MM.1S (cell line): ENCODE measurements at regions not wholly inside any gene's neighbourhood (a gene's known extent, or its start where the extent isn't known, plus 50 kb on each side); places are given as distances from the start of the nearest gene placed in this dataset.

Experiments
- DNase-seq: peaks from one replicate; pipeline ENCODE4 v3.0.0-alpha.2; 2015
- H2AFZ ChIP-seq: fragments of 300-600 bp; sonication (generic); 2 replicates; pipeline ENCODE4 v1.6.0; 2016; ENCODE audit warnings: antibody characterized with exemption, low read length
- H3F3A ChIP-seq: fragments of 300-600 bp; sonication (generic); 2 replicates; pipeline ENCODE4 v1.6.1; 2016; ENCODE audit warnings: mild to moderate bottlenecking, antibody characterized with exemption, low read length, moderate library complexity, mixed read lengths; ENCODE audit not compliant: insufficient read depth
- H3K27ac ChIP-seq: fragments of 300-600 bp; sonication (generic); 2 replicates; pipeline ENCODE4 v1.5.1; 2016; ENCODE audit warnings: mild to moderate bottlenecking, low read length
- H3K27me3 ChIP-seq: fragments of 300-600 bp; sonication (generic); replicated peaks from 2 replicates; pipeline ENCODE4 v1.6.0; 2016; ENCODE audit warnings: low read length; ENCODE audit not compliant: insufficient read depth
- H3K36me3 ChIP-seq: fragments of 300-600 bp; sonication (generic); replicated peaks from 2 replicates; pipeline ENCODE4 v1.6.1; 2016; ENCODE audit warnings: mild to moderate bottlenecking, low read length, mixed read lengths; ENCODE audit not compliant: insufficient read depth
- H3K4me1 ChIP-seq: fragments of 300-600 bp; sonication (generic); 2 replicates; pipeline ENCODE4 v1.6.1; 2016; ENCODE audit warnings: low read length, mixed read lengths
- H3K4me2 ChIP-seq: fragments of 300-600 bp; sonication (generic); 2 replicates; pipeline ENCODE4 v1.6.0; 2016; ENCODE audit warnings: low read depth, low read length
- H3K4me3 ChIP-seq: fragments of 300-600 bp; sonication (generic); 2 replicates; pipeline ENCODE4 v1.5.1; 2016; ENCODE audit warnings: low read length, mixed read lengths
- H3K79me2 ChIP-seq: fragments of 300-600 bp; sonication (generic); 2 replicates; pipeline ENCODE4 v1.6.1; 2016; ENCODE audit warnings: mixed run types, low read length, mixed read lengths
- H3K9ac ChIP-seq: fragments of 300-600 bp; sonication (generic); 2 replicates; pipeline ENCODE4 v1.6.1; 2016; ENCODE audit warnings: low read length, mixed read lengths
- H3K9me2 ChIP-seq: fragments of 300-600 bp; sonication (generic); replicated peaks from 2 replicates; pipeline ENCODE4 v1.6.1; 2016; ENCODE audit warnings: mild to moderate bottlenecking, low read length, mixed read lengths; ENCODE audit not compliant: insufficient read depth
- H3K9me3 ChIP-seq: fragments of 300-600 bp; sonication (generic); replicated peaks from 2 replicates; pipeline ENCODE4 v1.6.1; 2016; ENCODE audit warnings: mild to moderate bottlenecking, low read length, mixed read lengths; ENCODE audit not compliant: insufficient read depth
- H4K20me1 ChIP-seq: fragments of 300-600 bp; sonication (generic); 2 replicates; pipeline ENCODE4 v1.6.1; 2016; ENCODE audit warnings: mild to moderate bottlenecking, low read length, moderate library complexity, mixed read lengths; ENCODE audit not compliant: insufficient read depth
- CTCF ChIP-seq: fragments of 300-600 bp; sonication (generic); IDR thresholded peaks from 2 replicates; pipeline ENCODE4 v1.5.1; 2016; ENCODE audit warnings: antibody characterized with exemption, low read length, mixed read lengths
- EZH2 ChIP-seq: fragments of 300-600 bp; sonication (generic); optimal IDR thresholded peaks from 2 replicates; pipeline ENCODE3; 2017; ENCODE audit warnings: low read depth, mild to moderate bottlenecking, antibody characterized with exemption, low read length, mixed read lengths
- EZH2phosphoT487 ChIP-seq: fragments of 300-600 bp; sonication (generic); IDR thresholded peaks from 2 replicates; pipeline ENCODE4 v1.6.1; 2018; ENCODE audit warnings: antibody characterized with exemption, low read length

- no peak overlapping the region for H3K4me3 ChIP-seq
- H3K4me2 ChIP-seq, result no peak overlapping the region
- no peaks in the 10 kb centered on the region for H3K27me3 ChIP-seq
- 0 out of 2 replicates have a peak, but pooled peaks cover 7% of the 10 kb centered on the region for H3K4me1 ChIP-seq
- DNase-seq, result no peak
- no peak overlapping the region for H2AFZ ChIP-seq
- H3K27ac ChIP-seq, result no peak overlapping the region
- TF ChIP-seq EZH2phosphoT487 (no peak), CTCF (no peak), EZH2 (no peak)
- H3K9me2 ChIP-seq, result no peaks in the 10 kb centered on the region
- H3K9ac ChIP-seq, result no peak overlapping the region
- no peaks in the 10 kb centered on the region for H3K79me2 ChIP-seq
- no peaks in the 10 kb centered on the region for H3F3A ChIP-seq
- H4K20me1 ChIP-seq, result no peaks in the 10 kb centered on the region
- H3K9me3 ChIP-seq, result no peaks in the 10 kb centered on the region
- H3K36me3 ChIP-seq, result no peaks in the 10 kb centered on the region
Observed at GRCh38 chr7:118346748-118347147, 122.2 kb downstream of the ANKRD7 start.

- Histone ChIP-seq H2AFZ (no peak overlapping the region), H3K79me2 (no peaks in the 10 kb centered on the region), H3F3A (no peaks in the 10 kb centered on the region), H3K36me3 (no peaks in the 10 kb centered on the region), H3K27ac (no peak overlapping the region), H3K4me1 (0 out of 2 replicates have a peak, but pooled peaks cover 7% of the 10 kb centered on the region), H3K9me2 (no peaks in the 10 kb centered on the region), H3K9ac (no peak overlapping the region), H3K4me3 (no peak overlapping the region), H4K20me1 (no peaks in the 10 kb centered on the region), H3K27me3 (no peaks in the 10 kb centered on the region), H3K4me2 (no peak overlapping the region), H3K9me3 (no peaks in the 10 kb centered on the region)
- TF ChIP-seq EZH2phosphoT487 (no peak), EZH2 (no peak), CTCF (no peak)
- no peak for DNase-seq
Observed at GRCh38 chr7:118349604-118350003, 125.1 kb downstream of the ANKRD7 start.

GRCh38 chr7:118350260-118350659 is 125.8 kb downstream of the ANKRD7 start:
- TF ChIP-seq EZH2, result no peak
- TF ChIP-seq EZH2phosphoT487, result no peak
- TF ChIP-seq CTCF, result no peak
- Histone ChIP-seq H3K9ac (no peak overlapping the region), H3K4me2 (no peak overlapping the region), H3F3A (no peaks in the 10 kb centered on the region), H3K9me2 (no peaks in the 10 kb centered on the region), H4K20me1 (no peaks in the 10 kb centered on the region), H2AFZ (no peak overlapping the region), H3K27ac (no peak overlapping the region), H3K36me3 (no peaks in the 10 kb centered on the region), H3K4me1 (0 out of 2 replicates have a peak, but pooled peaks cover 7% of the 10 kb centered on the region), H3K4me3 (no peak overlapping the region), H3K79me2 (no peaks in the 10 kb centered on the region), H3K27me3 (no peaks in the 10 kb centered on the region), H3K9me3 (no peaks in the 10 kb centered on the region)
- DNase-seq, result no peak
